Stimulated activated CD4-positive, alpha-beta T cell treated with anti-CD3 and anti-CD28 coated beads, Interleukin-4, amount 100 ng/mL, for 48 hours (primary cell): ENCODE measurements at regions not wholly inside any gene's neighbourhood (a gene's known extent, or its start where the extent isn't known, plus 50 kb on each side); places are given as distances from the start of the nearest gene placed in this dataset.
"Not testable (repeated sequence)": the region's sequence is repeated elsewhere in the genome, so short reads cannot be mapped to it uniquely, and the experiment has no call there.

Experiments used
- DNase-seq, 2 donors: peaks; one replicate each; pipeline ENCODE4 v3.0.0-alpha.2; 2020; ENCODE audit warnings: low read depth in 2 of 2

DNA sequence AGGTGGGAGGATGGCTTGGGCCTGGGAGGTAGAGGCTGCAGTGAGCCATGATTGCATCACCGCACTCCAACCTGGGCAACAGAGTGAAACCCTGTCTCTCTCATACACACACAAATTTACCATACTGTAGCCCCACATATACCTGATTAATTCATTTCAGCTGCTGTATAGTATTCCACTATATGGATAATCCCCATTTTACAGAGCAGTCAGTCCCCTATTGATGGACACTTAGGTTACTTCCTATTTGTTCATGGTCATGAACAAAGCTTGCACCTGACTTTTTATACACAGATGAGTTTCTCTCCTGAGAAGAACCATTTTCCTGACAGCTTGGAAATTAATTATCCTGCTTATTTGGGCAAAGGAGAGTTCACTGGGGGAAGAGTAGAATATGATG lies 59.2 kb downstream of the EMX2 start:
- DNase-seq = no peak

DNA sequence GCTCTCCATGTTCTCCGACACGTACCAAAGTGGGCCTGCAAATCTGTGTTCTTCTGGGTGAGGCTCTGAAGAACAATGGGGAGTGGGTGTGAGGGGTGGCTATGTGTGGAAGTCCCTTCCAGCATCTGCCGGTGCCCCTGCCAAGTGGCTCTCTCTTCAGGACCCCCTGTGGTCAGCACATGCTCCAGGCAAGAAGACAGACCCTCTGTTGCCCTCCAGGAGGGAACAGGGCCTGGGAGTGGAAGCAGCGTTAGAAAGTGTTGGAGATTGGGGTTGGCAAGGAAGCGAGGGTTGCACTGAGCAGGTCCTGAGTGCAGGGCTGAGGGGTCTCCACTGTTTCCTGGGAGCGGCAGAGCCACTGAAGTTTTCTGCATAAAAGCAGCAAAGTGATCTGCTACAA lies 60.5 kb downstream of the EMX2 start:
- no peak for DNase-seq

DNA sequence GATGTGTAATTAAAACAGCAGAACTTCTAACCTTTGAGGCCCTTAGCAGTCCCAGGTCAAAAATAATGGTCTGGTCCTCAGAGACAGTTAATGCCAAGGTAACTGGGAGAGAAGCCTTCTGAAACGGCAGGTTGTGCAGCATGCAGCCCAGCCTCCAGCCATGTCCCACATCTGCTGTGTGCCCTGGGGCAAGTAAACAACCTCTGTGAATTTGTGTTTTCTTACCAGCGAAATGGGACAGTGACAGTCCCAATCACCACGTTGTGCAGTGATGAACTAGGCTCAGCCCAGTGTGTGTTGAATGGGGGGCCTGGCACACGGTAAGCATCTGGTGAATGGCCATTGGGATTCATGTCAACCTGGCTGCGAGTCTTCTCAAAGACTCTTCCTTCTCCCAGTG lies 61.2 kb downstream of the EMX2 start:
- no peak for DNase-seq

DNA sequence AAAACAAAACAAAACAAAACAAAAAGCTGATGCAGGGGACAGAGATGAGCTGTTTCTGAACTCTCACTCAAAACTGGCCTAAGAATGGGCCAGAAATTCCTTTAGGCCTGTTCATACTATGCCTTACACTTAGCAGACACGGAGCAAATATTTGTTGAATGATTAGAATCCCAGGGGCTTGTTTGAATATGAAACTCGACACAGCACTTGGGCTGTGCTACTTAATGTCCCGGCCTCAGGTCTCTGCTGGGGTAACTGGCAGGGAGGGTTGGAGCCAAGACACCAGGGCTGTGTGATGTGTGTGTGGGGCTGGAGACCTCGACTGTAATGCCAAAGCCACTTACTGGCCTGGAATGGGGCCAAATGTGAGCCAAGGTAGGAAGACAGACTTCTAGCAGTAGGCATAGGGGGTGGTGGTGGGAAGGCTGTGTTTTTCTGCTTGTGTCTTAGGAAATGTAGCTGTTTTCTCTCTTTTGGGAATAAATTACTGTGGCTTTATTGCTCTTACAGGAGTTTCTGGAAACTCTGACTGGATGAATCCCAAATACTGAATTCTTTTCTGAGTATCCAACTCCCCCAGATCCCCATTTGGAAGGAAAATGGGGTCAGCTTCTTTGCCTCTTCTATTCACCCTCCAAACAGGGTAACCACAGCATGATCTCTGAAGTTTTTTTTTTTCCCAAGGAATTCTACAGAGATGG lies 66.7 kb downstream of the EMX2 start:
- DNase-seq = no peak

DNA sequence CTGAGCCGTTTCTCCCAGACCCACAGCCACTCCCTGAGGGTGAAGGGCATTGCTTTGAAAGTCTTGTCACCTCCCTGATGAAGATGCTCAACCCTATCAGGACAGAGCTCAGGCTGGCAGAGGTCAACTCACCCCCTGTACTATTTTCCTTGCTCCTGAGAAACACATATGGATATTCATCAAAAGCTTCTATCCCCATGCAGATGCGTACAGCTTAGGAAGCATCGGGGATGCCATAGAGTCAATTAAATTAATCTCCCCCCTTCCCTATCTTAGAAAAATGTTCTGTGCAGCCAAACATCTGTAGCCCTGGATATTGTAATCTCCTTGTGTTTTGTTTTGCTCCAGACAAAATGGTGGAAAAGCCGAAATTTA lies 67.2 kb downstream of the EMX2 start:
- no peak for DNase-seq

DNA sequence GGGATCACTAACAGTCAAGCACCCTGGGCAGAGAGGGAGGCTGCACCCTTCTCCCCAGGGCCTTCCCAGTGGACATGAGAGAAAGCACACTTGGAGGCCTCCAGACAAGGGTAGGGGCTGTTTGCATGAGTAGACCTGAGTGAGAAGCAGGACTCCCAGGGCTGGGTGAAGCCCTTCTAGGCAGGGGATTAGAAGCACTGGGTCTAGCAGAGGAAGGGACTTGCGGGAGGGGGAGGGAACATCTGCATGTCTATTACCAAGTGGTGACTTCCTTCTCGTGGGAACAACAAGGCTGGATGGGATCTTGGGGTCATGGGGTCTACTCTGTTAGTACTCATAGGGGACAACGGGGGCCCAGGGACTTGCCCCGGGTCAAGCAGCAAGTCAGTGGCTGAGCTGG lies 67.8 kb downstream of the EMX2 start:
- no peak for DNase-seq

DNA sequence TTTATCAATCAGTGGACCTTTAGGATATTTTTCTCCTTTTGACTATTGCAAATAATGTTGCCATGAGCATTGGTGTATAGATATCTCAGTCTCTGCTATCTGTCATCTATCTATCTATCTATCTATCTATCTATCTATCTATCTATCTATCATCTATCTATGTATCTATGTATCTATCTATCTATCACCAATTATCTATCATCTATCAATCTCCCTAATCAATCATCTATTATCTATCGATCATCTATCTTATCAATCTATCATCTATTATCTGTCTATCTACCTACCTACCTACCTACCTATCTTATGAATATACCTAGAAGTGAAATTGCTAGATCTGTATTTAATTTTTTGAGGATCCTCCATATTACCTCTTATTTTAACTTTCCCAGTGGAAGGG lies 69.6 kb downstream of the EMX2 start:
- no peak for DNase-seq

DNA sequence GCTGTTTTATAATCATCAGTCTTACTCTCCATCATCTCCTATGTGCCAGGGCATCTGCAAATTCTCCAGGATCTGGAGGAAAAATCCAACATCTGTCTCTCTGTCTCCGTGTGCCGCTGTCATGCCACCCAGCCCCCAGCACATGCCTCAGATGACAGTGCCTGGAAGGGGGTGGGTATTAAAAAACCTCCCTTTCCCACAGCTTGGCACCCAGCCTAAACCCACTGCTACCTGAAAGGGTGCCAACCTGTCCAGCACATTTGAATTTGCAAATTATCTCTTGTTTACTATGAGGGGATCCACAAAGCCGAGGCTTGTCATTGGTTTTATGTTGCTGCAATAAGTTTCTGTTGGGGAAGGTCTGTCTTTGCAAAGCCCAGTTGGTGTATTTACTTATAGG lies 73.1 kb downstream of the EMX2 start:
- no peak for DNase-seq

DNA sequence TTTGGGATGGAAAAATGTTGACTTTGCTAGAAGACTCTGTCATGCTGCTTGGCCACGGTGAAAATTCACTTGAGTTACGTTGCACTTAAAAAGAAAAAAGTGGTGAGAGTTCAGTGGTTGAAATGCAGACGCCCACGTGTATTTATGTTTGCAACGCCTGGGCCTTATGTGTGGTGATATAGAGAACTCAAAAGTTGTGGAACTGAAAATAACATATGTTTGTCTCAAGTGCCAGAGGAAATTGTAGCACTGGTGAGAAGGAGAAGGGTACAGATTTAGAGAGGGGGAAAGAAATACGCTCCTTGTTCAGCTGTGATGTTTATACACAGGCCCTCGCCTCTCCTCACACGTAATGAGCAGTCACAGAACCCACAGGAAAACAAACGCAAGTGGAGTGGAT lies 73.6 kb downstream of the EMX2 start:
- DNase-seq = no peak

DNA sequence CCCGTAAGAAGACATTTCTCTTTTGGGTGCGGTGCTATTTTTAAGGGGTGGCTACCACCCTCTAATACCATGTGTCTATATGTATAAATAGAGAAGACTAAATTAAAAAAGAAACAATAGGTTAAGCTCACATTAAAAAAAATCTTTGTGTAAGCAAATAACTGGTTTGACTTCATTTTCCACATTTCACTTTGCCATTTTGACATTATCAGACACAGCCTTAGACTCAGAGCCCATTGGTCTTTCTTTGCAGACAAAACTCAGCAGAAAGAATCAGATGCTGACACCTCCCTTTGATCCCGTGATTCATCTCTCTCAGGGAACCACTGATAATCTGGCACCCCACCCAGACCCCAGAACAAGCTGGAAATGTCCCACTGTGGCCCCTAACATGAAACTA lies 74.5 kb downstream of the EMX2 start:
- DNase-seq = no peak

DNA sequence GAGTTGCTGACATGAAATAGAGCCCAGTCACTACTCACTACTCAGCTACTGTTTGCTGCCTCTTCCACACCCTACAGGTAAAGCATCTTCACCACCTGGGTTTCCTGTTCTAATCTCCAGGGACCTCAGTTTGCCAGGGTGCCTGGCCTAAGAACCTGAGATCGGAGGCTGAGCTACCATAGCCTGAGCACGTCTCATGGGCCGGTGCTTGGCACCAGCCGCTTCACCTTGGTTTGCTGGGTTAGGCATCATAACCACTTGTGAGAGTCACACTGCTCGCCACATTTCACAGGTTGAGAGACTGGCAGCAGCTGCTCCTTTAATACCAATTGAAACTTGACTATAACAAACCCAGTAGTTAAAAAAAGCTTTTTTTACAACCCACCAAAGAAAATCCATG lies 75.1 kb downstream of the EMX2 start:
- no peak for DNase-seq

DNA sequence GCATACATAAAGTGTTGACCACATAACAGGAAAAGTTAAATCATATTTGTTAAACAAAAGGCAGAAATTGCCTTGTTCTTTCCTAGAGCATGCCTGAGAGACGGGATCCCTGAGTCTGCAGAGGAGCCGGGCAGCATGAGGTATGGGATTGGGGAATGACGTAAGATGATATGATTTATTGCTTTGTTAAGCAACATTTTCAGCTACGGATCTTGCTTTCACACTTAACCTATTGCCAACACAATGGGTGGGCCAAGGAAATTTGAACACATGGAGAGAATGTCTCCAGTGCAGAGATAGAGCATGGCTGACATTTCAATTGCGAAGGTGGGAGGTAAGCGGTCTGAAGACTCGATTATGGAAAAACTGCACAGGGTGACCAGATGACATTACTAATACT lies 76.7 kb downstream of the EMX2 start:
- no peak for DNase-seq

DNA sequence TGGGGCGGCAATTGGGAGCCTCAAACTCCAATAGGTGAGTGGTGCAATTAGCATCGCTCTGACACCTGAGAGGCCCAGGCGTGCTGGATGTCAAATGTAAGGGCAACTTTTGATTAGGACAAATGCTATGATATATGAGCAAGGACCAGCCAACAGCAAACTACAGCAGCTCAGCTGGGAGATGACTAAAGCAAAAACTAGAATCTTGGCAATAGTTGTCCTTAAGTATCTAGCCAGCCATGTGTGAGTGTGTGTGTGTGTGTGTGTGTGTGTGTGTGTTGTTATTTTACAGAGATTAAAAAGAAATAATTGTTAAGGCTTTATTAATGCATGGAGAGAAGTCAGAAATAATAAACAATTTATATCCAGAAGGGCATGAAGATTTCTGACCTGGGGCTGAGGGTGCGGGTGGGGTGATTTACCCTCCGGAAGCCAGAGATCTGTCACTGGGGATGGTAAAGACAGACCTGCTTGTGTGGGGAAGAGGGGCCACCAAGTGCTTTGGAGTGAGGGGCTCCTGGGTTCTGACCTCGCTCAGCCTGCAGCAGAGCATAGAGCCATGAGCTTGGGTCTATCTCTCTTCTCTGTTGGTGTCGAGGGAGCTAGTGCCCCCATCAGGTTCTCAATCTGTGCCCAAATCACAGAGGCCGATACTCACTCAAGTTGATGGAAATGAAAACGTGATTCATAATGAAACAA lies 77.3 kb downstream of the EMX2 start:
- no peak for DNase-seq

DNA sequence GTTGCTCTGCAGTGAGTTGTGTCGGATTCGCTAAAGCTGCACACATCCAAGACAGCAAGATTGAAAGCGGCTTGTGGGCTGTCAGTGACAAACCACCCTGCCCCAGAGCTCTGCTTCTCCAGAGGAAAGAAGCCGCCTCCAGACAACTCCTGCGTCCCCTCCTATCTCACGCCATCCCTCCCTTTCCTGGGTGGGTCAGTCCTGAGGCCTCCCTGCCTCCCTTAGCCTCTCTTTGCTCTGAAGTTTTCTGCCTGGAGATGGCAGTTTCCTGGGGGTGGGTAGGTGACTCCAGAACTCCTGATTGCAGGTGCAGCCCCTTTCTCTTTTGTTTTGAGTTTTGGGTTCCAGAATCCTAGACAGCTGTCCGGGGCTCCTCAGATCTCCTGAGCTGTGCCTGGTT lies 78.7 kb downstream of the EMX2 start:
- DNase-seq = no peak

DNA sequence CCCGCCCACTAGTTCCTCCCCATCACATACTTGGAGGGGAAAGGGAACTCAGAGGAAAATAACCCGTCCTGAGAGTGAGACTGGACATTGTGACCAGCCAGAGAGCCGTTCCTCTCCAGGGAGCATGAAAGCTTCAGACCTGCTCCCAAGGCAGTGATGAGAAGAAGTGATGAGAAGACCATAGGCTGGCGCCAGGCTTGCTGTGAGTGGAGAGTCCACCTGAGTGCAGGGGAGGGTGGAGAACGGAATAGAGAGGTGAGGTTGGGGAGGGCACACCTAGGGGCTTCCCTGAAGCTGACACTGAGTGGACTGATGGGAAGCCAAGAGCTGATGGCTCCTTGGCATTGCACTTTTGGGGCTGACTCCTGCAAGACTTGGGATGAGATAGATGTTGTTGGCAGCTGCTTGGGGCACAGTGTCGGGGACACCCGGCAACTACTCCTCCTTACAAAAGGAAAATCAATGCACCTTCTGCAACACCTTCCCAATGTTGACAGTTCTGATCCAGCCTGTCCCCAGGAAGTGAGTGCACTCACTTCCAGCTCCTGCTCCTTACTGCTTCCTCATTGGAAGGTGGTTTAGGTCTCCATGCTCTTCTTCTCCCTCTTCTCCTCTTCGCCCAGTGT lies 79.4 kb downstream of the EMX2 start:
- no peak for DNase-seq

DNA sequence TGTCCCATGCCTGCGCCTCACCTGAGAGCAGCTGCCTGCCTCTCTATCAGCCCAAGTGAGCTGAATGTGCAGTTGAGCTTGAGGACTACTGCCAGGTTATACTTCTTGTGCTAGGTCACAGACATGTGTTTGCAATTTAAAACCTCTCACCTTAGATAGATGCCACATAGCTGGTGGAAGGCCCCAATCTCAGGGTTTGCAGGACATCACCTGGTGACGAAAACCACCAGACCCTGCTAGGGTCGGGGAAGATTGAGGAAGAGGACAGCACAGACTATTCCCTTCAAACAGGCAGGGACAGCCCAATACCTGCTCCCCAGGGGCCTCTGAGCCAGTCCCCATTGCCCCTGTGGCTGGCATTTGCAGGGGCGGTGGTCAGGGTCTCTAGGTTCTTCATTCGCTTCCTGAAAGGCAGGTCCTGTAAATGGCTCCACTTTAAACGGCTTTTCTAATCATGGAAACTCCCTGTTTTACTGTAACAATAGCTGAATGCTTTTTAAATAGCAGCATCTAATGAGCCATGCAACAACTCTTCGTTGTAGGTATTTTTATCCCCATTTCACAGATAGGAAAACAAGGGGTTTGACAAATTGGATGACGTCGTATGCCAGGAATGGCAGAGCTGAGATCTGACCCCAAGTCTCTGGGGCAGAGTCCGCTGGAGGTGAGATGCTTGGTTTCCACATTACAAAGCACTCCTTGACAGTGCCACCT lies 80.1 kb downstream of the EMX2 start:
- DNase-seq = no peak

DNA sequence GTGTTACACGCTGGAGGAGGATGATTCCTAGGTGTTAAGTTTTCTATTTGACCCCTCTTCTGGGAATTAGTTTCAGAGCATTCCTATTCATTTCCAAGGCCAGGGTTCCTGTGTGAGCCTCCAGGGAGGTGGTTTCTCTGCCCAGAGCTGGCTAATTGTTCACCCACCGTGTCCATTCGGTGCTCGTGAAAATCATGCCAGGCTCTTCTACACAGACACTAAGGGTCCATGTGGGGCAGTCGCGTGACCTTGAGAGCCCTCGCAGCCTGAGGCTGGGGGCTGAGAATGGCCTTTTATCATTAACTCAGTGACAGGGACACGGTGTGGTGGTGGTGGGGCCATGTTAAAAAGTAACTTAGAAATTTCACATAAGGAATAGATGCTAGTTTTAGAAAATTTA lies 83.7 kb downstream of the EMX2 start:
- no peak for DNase-seq

DNA sequence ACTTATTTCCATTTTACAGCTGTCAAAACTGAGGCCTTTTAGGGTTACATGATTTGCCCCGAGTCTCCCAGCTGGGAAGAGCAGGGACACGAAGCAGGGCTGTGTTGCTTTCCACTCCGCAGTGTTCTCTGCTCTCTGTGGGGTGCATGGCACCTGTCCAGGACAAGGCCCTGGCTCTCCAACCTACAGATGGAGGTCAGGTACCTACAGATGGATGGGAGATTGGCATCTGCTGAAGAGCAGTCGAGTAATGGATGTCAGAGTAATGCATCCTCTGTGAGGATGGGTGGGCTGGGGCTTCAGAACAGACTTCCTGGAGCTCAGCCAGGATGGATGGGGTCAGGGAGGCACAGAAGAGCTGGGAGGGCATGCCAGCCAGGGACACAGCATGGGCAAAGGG lies 85.0 kb downstream of the EMX2 start:
- DNase-seq = no peak

DNA sequence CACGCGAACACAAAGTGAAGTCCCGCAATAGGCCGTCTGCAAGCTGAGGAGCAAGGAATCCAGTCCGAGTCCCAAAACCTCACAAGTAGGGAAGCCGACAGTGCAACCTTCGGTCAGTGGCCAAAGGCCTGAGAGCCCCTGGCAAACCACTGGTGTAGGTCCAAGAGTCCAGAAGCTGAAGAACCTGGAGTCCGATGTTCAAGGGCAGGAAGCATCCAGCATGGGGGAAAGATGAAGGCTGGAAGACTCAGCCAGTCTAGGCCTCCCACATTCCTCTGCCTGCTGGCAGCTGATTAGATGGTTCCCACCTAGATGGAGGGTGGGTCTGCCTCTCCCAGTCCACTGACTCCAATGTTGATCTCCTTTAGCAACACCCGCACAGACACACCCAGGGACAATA lies 87.2 kb downstream of the EMX2 start:
- not testable (repeated sequence) for DNase-seq

DNA sequence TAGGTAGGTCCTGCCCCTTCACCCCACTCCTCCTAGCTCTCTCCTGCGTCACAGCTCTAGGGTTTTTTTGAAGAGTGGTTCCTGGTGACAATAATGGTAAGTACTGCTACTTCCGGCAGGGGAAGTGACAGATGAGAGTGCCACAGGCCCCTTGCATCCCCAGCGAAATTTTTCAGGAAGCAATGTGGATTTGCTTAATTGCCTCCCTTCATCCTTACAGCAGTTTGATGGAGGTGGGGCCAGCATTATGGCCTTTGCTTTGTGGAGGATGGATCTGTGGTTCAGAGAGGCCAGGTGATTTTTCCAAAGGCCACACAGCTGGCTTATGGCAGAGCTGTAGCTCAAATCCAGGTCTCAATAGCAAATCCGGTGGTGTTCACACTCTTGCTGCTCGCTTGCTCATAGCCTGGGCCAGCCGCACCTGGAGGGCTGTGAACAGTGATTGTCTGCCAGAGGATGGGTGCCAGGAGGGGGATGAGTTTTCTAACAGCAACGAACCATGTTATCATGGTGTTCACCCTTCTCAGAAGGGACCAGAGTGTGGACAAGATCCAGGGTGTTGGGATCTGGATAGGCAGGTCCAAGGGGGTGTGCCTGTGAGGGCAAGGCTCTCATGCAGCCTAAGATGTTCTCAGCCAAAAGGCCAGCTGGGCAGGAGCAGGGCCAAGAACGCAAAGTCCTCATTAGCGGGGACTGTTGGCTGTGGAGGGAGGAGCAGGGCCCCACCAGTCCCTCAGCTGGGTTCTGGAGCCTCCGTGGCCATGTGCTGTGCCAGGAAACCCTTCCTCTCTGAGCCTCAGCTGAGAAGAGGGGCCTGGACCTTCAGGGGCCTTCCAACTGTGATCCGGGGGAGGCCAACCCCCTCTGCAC lies 89.0 kb downstream of the EMX2 start:
- DNase-seq = no peak

DNA sequence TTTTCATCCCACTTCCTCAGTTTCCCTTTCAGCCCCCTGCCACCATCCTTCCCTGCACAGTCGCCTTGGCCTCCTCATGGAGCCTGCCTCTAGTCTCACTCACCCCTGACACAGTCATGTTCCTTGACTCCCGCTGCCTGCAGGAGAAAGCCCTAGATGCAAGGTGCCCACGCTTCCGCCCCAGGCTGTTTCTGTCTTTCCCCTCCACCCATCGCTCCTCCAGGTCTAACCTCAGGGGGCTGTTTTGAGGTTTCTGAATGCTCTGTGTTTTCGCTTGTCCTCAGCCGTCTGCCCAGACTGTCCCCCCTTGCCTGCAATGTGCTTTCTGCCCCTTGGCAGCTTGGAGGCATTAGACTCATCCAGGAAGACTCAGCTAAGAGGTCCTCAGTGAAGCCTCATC lies 89.9 kb downstream of the EMX2 start:
- no peak for DNase-seq

DNA sequence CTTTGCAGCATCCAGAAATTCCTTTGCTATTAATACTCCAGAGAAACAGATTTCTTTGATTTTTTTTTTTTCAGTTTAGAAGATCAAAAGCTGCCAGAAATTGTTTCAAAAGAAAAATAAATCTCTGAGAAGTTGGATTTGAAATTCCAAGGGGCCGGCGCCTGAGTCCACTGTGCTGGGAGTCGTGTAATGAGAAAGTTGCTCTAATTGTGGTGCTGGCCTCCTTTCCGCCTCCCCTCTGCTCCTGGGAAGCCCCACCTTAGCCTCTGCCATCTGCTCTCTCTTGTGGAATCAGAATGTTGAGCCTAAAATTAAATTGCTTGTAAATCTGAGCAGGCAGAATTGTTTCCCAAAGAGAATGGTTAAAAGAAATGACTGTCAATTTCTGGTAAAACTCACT lies 93.3 kb downstream of the EMX2 start:
- no peak for DNase-seq
